ENCODE measurements at regions not wholly inside any gene's neighbourhood (a gene's known extent, or its start where the extent isn't known, plus 50 kb on each side); places are given as distances from the start of the nearest gene placed in this dataset.

DNA sequence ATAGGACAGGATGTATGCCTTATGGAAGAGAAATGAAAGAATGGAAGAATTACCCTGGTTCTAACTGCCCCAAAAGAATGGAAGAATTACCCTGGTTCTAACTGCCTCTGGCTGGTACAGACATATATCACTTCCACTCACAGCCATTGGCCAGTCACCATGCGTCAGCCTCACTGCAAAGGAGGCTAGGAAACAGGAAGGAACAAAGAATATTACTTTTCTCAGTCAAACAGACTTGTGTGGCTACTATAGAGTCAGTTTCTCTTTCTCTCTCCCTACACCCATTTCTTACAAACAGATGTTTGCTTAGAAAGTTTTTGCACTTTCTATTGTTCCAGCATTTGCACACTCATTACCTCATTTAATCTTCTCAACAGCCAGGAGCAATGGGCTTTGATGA is 1111.1 kb upstream of the KLHL29 start:
- Histone ChIP-seq H3K27ac (ENCODE audit: low read depth, low read length) (no peak overlapping the region), H3K9ac (ENCODE audit: low read length) (no peak overlapping the region), H3K9me3 (ENCODE audit: control insufficient read depth, insufficient read depth, low read depth, low read length) (no peaks in the 10 kb centered on the region), H3K4me3 (ENCODE audit: low read depth, low read length) (no peak overlapping the region), H3K27me3 (ENCODE audit: control insufficient read depth, insufficient read depth, low read length) (no peaks in the 10 kb centered on the region), H3K36me3 (ENCODE audit: control insufficient read depth, insufficient read depth, low read length) (no peaks in the 10 kb centered on the region), H3K4me1 (ENCODE audit: control insufficient read depth, insufficient read depth, low read length) (no peaks in the 10 kb centered on the region; the same call in 1 of the 2 replicates)

DNA sequence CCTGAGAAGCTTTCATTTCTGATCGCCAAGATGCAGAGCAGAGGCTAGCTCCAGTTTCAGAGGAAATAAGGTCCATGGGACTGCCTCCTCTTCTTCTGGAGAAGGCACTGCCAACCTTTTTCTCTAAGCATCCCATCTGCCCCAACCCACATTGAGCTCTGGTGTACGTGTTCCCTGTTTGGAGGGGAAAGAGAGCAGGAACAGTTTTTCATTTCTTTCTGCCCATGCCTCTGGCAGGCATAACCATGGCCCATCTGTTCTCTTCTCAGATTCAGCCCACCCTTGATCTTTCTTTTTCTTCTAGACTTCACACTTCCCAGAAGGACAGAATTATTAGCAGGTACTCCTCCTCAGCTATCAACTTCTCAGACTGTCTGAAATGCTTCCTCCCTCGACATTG is 1110.3 kb upstream of the KLHL29 start:
- Histone ChIP-seq H3K4me3 (ENCODE audit: low read depth, low read length) (no peak overlapping the region), H3K27me3 (ENCODE audit: control insufficient read depth, insufficient read depth, low read length) (no peaks in the 10 kb centered on the region), H3K27ac (ENCODE audit: low read depth, low read length) (no peak overlapping the region), H3K9me3 (ENCODE audit: control insufficient read depth, insufficient read depth, low read depth, low read length) (no peaks in the 10 kb centered on the region), H3K9ac (ENCODE audit: low read length) (no peak overlapping the region), H3K4me1 (ENCODE audit: control insufficient read depth, insufficient read depth, low read length) (no peaks in the 10 kb centered on the region; the same call in 1 of the 2 replicates), H3K36me3 (ENCODE audit: control insufficient read depth, insufficient read depth, low read length) (no peaks in the 10 kb centered on the region)

DNA sequence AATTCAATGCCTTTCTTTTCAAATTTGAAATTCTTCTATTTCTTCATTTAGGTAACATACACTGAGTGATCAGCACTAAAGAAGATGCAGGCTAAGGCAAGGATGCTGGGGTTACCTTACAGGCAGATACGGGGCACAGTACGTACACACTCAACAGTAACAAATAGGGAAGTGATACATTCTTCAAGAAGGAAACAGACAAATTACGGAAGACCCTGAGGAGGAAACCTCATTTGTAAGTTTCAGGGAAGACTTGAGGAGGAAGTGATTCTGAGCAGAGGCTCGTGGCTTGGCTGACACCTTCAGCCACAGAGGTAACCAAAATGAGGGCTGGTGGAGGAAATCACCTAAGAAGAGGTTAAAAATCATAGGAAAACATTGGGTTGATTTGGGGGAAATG is 1108.3 kb upstream of the KLHL29 start:
- Histone ChIP-seq H3K4me3 (ENCODE audit: low read depth, low read length) (no peak overlapping the region), H3K9me3 (ENCODE audit: control insufficient read depth, insufficient read depth, low read depth, low read length) (no peaks in the 10 kb centered on the region), H3K4me1 (ENCODE audit: control insufficient read depth, insufficient read depth, low read length) (no peaks in the 10 kb centered on the region; the same call in 1 of the 2 replicates), H3K36me3 (ENCODE audit: control insufficient read depth, insufficient read depth, low read length) (no peaks in the 10 kb centered on the region), H3K9ac (ENCODE audit: low read length) (no peak overlapping the region), H3K27ac (ENCODE audit: low read depth, low read length) (no peak overlapping the region), H3K27me3 (ENCODE audit: control insufficient read depth, insufficient read depth, low read length) (no peaks in the 10 kb centered on the region)

DNA sequence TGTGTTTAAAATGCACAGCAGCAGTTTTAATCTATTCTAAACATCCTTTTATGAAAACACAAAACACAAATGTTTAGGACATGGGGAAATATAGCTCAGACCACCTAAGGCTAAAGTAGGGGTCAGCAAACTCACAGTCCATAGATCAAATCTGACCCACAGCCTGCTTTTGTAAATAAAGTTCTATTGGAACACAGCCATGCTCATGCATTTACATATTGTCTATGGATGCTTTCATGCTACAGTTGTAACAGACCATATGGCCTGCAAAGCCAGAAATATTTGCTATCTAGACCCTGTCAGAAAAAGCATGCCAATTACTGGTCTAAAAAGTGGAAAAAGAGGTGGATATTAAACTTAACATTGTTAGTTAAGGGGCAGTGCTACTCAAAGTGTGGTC is 1105.4 kb upstream of the KLHL29 start:
- H3K27ac ChIP-seq (ENCODE audit: low read depth, low read length): no peak overlapping the region
- H3K9me3 ChIP-seq (ENCODE audit: control insufficient read depth, insufficient read depth, low read depth, low read length): no peaks in the 10 kb centered on the region
- H3K9ac ChIP-seq (ENCODE audit: low read length): no peak overlapping the region
- H3K36me3 ChIP-seq (ENCODE audit: control insufficient read depth, insufficient read depth, low read length): no peaks in the 10 kb centered on the region
- no peaks in the 10 kb centered on the region for H3K27me3 ChIP-seq (ENCODE audit: control insufficient read depth, insufficient read depth, low read length)
- no peaks in the 10 kb centered on the region for H3K4me1 ChIP-seq (ENCODE audit: control insufficient read depth, insufficient read depth, low read length)
- H3K4me3 ChIP-seq (ENCODE audit: low read depth, low read length): no peak overlapping the region

DNA sequence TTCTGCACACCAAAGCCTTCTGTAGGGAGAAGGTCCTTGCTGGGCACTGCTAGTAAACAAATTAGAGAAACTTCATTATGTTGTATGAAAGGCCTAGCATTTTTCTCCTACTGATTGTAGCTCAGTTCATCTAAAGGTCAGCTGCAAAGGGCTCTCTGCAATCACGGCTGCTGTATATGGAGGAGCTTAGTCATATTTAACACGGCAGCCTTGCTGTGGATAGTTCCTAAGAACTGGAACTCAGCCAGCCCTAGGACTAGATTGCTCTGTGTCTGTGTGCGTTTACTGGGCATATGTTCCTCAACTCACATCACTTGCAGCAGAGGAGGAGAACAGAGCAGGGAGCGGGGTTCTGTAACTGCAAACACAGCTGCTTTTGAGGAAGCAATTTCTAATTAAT is 1103.9 kb upstream of the KLHL29 start:
- no peaks in the 10 kb centered on the region for H3K4me1 ChIP-seq (ENCODE audit: control insufficient read depth, insufficient read depth, low read length)
- H3K4me3 ChIP-seq (ENCODE audit: low read depth, low read length): no peak overlapping the region
- no peaks in the 10 kb centered on the region for H3K36me3 ChIP-seq (ENCODE audit: control insufficient read depth, insufficient read depth, low read length)
- H3K9me3 ChIP-seq (ENCODE audit: control insufficient read depth, insufficient read depth, low read depth, low read length): no peaks in the 10 kb centered on the region
- H3K9ac ChIP-seq (ENCODE audit: low read length): no peak overlapping the region
- H3K27me3 ChIP-seq (ENCODE audit: control insufficient read depth, insufficient read depth, low read length): no peaks in the 10 kb centered on the region
- no peak overlapping the region for H3K27ac ChIP-seq (ENCODE audit: low read depth, low read length)

DNA sequence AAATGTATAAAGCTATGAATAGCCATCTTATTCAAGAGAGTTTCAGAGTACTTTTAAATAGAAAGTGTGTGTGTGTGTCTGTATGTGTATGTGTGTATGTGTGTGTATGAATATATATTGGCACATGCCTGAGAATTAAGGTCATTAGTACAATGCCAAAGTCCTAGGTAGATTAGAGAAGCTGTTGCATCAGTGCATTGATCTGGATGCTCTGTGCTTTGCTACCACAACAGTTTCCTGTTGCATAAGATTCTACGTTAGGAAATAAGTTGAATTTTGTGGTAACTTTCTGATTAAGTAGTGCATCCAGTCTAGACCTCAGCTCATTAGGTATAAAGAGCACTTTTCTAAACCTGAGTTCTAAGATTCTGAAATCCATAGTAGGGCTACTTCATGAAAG is 1102.8 kb upstream of the KLHL29 start:
- Histone ChIP-seq H3K36me3 (ENCODE audit: control insufficient read depth, insufficient read depth, low read length) (no peaks in the 10 kb centered on the region), H3K27ac (ENCODE audit: low read depth, low read length) (no peak overlapping the region), H3K27me3 (ENCODE audit: control insufficient read depth, insufficient read depth, low read length) (no peaks in the 10 kb centered on the region), H3K9me3 (ENCODE audit: control insufficient read depth, insufficient read depth, low read depth, low read length) (no peaks in the 10 kb centered on the region), H3K4me1 (ENCODE audit: control insufficient read depth, insufficient read depth, low read length) (no peaks in the 10 kb centered on the region), H3K9ac (ENCODE audit: low read length) (no peak overlapping the region), H3K4me3 (ENCODE audit: low read depth, low read length) (no peak overlapping the region)

DNA sequence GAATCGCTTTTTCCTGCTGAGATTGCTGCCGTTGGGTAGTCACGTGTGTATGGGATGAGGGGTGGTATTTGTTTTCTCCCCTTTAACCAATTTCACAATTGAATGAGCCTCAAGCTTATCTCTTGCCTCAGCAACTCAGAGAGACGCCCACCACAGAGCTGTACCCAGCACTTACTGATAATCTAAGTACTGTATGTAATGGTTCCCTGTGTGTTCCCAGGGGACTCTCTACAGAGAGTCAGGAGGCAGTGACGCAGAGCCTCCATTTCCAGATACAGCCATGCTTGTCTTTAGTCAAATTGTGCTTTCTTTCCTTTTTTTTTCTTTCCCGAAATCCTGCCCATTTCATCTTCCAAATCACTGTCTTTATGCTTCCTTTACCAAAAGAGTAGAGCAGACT is 1102.1 kb upstream of the KLHL29 start:
- H3K4me3 ChIP-seq (ENCODE audit: low read depth, low read length): no peak overlapping the region
- no peaks in the 10 kb centered on the region for H3K27me3 ChIP-seq (ENCODE audit: control insufficient read depth, insufficient read depth, low read length)
- H3K36me3 ChIP-seq (ENCODE audit: control insufficient read depth, insufficient read depth, low read length): no peaks in the 10 kb centered on the region
- H3K9ac ChIP-seq (ENCODE audit: low read length): no peak overlapping the region
- H3K9me3 ChIP-seq (ENCODE audit: control insufficient read depth, insufficient read depth, low read depth, low read length): no peaks in the 10 kb centered on the region
- H3K4me1 ChIP-seq (ENCODE audit: control insufficient read depth, insufficient read depth, low read length): no peaks in the 10 kb centered on the region
- no peak overlapping the region for H3K27ac ChIP-seq (ENCODE audit: low read depth, low read length)

DNA sequence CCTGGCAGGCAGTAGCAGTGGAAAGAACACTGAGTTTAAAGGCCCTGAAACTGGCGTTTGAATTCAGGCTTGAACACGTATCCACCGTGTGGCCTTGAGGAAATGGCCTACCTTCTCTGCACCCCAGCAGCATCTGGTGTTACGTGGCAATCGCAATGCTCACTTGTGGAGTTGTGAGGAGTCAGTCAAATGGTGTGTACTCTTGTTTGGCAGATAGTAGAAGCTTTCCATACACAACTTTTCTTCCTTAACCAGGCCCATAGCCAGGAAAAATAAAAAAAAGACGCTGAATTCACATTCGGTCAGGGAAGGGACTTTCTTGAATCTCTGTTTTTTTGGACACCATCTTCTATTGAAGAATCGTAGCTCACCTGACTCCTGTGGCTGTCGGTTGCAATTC is 1101.5 kb upstream of the KLHL29 start:
- H3K9ac ChIP-seq (ENCODE audit: low read length): no peak overlapping the region
- no peaks in the 10 kb centered on the region for H3K27me3 ChIP-seq (ENCODE audit: control insufficient read depth, insufficient read depth, low read length)
- no peak overlapping the region for H3K4me3 ChIP-seq (ENCODE audit: low read depth, low read length)
- no peaks in the 10 kb centered on the region for H3K9me3 ChIP-seq (ENCODE audit: control insufficient read depth, insufficient read depth, low read depth, low read length)
- H3K4me1 ChIP-seq (ENCODE audit: control insufficient read depth, insufficient read depth, low read length): no peaks in the 10 kb centered on the region
- no peaks in the 10 kb centered on the region for H3K36me3 ChIP-seq (ENCODE audit: control insufficient read depth, insufficient read depth, low read length)
- no peak overlapping the region for H3K27ac ChIP-seq (ENCODE audit: low read depth, low read length)

DNA sequence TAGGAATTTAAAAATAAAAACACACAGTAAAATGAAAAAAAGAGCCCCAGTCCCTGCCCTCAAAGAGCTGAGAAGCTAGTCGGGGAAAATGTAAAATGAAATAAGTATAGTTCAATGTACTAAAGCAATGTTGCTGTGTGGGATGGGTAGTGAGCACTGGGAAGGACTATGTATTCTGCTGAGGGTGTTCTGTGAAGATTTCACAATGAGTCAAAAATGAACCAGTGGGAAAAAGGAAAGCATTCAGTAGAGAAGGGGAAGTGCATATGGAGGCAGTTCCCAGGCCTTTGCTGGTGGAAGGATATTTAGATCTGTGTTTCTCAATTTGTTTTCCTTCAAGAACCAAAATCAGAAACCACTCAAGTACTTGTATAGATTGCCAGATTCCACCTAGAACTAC is 1094.7 kb upstream of the KLHL29 start:
- H3K9me3 ChIP-seq (ENCODE audit: control insufficient read depth, insufficient read depth, low read depth, low read length): no peaks in the 10 kb centered on the region
- no peaks in the 10 kb centered on the region for H3K27me3 ChIP-seq (ENCODE audit: control insufficient read depth, insufficient read depth, low read length)
- H3K4me1 ChIP-seq (ENCODE audit: control insufficient read depth, insufficient read depth, low read length): no peaks in the 10 kb centered on the region
- H3K36me3 ChIP-seq (ENCODE audit: control insufficient read depth, insufficient read depth, low read length): no peaks in the 10 kb centered on the region
- no peak overlapping the region for H3K4me3 ChIP-seq (ENCODE audit: low read depth, low read length)
- no peak overlapping the region for H3K27ac ChIP-seq (ENCODE audit: low read depth, low read length)
- no peak overlapping the region for H3K9ac ChIP-seq (ENCODE audit: low read length)

DNA sequence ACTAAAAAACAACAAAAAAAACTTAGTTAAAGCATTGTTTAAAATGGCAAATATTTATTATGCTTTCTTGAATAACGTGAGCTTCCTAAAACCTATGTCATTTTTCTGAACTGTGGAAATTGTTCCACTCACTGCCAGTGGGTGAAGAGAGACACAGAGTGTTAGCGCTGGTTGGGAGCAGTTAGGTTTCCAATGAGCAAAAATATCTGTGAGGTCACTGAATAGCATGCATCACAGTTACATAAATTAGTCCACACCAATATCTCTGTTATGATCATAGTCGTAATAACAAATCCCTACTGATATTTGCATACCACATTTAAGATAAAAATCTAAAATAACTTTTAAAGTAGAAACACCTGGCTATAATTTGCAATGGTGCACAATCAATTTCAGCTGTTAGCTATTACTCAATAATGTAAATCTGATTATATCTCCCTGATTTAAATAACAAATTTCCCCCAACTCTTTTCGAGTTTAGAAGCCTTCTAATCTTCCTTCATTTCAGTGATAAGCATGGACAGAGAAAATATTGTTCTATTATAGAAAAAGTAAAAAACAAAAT is 1094.0 kb upstream of the KLHL29 start:
- Histone ChIP-seq H3K27me3 (ENCODE audit: control insufficient read depth, insufficient read depth, low read length) (no peaks in the 10 kb centered on the region), H3K36me3 (ENCODE audit: control insufficient read depth, insufficient read depth, low read length) (no peaks in the 10 kb centered on the region), H3K9me3 (ENCODE audit: control insufficient read depth, insufficient read depth, low read depth, low read length) (no peaks in the 10 kb centered on the region), H3K9ac (ENCODE audit: low read length) (no peak overlapping the region), H3K27ac (ENCODE audit: low read depth, low read length) (no peak overlapping the region), H3K4me1 (ENCODE audit: control insufficient read depth, insufficient read depth, low read length) (no peaks in the 10 kb centered on the region), H3K4me3 (ENCODE audit: low read depth, low read length) (no peak overlapping the region)

DNA sequence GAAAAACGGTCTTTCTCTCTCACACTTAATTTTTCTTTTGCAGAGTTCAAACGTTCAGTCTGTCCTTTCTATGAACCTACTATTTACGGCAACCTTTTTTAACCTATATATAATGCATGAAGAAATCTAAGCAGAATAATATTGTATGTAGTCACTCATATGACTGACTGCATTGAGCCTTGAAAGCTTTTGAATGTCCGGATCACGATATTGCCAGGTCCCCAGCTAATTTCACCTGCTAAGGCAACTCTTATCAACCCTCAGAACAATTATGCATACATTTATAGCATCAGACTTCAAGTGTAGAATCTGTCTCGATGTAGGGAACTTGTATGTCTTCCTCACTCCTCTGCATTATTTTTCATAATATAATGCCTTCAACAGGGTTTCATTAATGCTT is 1083.8 kb upstream of the KLHL29 start:
- H3K27ac ChIP-seq (ENCODE audit: low read depth, low read length): no peak overlapping the region
- no peaks in the 10 kb centered on the region for H3K36me3 ChIP-seq (ENCODE audit: control insufficient read depth, insufficient read depth, low read length)
- H3K27me3 ChIP-seq (ENCODE audit: control insufficient read depth, insufficient read depth, low read length): no peaks in the 10 kb centered on the region
- H3K4me1 ChIP-seq (ENCODE audit: control insufficient read depth, insufficient read depth, low read length): no peaks in the 10 kb centered on the region
- H3K4me3 ChIP-seq (ENCODE audit: low read depth, low read length): no peak overlapping the region
- H3K9ac ChIP-seq (ENCODE audit: low read length): no peak overlapping the region
- H3K9me3 ChIP-seq (ENCODE audit: control insufficient read depth, insufficient read depth, low read depth, low read length): peaks cover 7% of the 10 kb centered on the region; the same call in 1 of the 2 replicates

DNA sequence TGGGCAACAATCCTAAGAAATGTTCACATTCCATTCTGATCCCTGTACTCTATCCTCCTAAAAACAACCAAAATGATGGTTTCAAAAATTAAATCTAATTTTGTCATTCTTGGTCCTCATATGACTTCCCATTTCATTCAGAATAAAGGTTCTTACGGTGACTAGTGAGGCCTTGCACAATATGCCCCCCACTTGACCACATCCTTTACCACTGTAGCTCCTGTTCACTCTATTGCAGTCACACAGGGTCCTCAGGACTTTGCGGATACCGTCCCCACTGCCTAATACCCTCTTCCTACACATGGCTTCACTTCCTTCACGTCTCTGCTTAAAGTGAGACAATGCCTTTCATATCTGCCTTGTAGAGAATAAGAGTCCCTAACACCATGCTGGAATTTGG is 1058.7 kb upstream of the KLHL29 start:
- no peak overlapping the region for H3K4me3 ChIP-seq (ENCODE audit: low read depth, low read length)
- no peak overlapping the region for H3K27ac ChIP-seq (ENCODE audit: low read depth, low read length)
- H3K27me3 ChIP-seq (ENCODE audit: control insufficient read depth, insufficient read depth, low read length): no peaks in the 10 kb centered on the region
- no peak overlapping the region for H3K9ac ChIP-seq (ENCODE audit: low read length)
- no peaks in the 10 kb centered on the region for H3K36me3 ChIP-seq (ENCODE audit: control insufficient read depth, insufficient read depth, low read length)
- peaks cover 5% of the 10 kb centered on the region; the same call in 1 of the 2 replicates for H3K4me1 ChIP-seq (ENCODE audit: control insufficient read depth, insufficient read depth, low read length)
- peaks cover 6% of the 10 kb centered on the region; the same call in 1 of the 2 replicates for H3K9me3 ChIP-seq (ENCODE audit: control insufficient read depth, insufficient read depth, low read depth, low read length)

All from HUES6 (cell line).